Loucy (cell line): ENCODE measurements at regions not wholly inside any gene's neighbourhood (a gene's known extent, or its start where the extent isn't known, plus 50 kb on each side); places are given as distances from the start of the nearest gene placed in this dataset.

ENCODE experiments used
- H2AFZ ChIP-seq: fragments of 200-600 bp; sonication (generic); 2 replicates; pipeline ENCODE4 v1.6.0; 2016; ENCODE audit warnings: antibody characterized with exemption, mild to moderate bottlenecking, low read length, moderate library complexity
- H3F3A ChIP-seq: fragments of 200-600 bp; 2 replicates; pipeline ENCODE4 v1.6.0; 2016; ENCODE audit warnings: antibody characterized with exemption, low read depth, mild to moderate bottlenecking
- H3K27me3 ChIP-seq: fragments of 200-600 bp; sonication (generic); 2 replicates; pipeline ENCODE4 v1.6.1; 2014; ENCODE audit warnings: low read length, mild to moderate bottlenecking; ENCODE audit not compliant: insufficient read depth, poor library complexity, severe bottlenecking
- H3K36me3 ChIP-seq: fragments of 200-600 bp; sonication (generic); 2 replicates; pipeline ENCODE4 v1.6.1; 2016; ENCODE audit warnings: low read length; ENCODE audit not compliant: insufficient read depth
- H3K4me1 ChIP-seq: fragments of 200-600 bp; sonication (generic); 2 replicates; pipeline ENCODE4 v1.5.1; 2014; ENCODE audit warnings: low read length, mild to moderate bottlenecking; ENCODE audit not compliant: insufficient read depth, poor library complexity, severe bottlenecking
- H3K4me2 ChIP-seq: fragments of 200-600 bp; sonication (generic); 2 replicates; pipeline ENCODE4 v1.6.0; 2014; ENCODE audit warnings: antibody characterized with exemption, low read length, low read depth, mild to moderate bottlenecking; ENCODE audit not compliant: poor library complexity, severe bottlenecking
- H3K4me3 ChIP-seq: fragments of 200-600 bp; sonication (generic); 2 replicates; pipeline ENCODE4 v1.5.1; 2014; ENCODE audit warnings: low read length, mild to moderate bottlenecking, mixed read lengths; ENCODE audit not compliant: poor library complexity, severe bottlenecking
- H3K79me2 ChIP-seq: fragments of 200-600 bp; sonication (generic); 2 replicates; pipeline ENCODE4 v1.6.1; 2014; ENCODE audit warnings: low read length; ENCODE audit not compliant: insufficient read depth
- H3K9ac ChIP-seq: fragments of 200-600 bp; sonication (generic); 2 replicates; pipeline ENCODE4 v1.6.0; 2014; ENCODE audit warnings: mild to moderate bottlenecking, low read depth, low read length, moderate library complexity; ENCODE audit not compliant: poor library complexity, severe bottlenecking
- H3K9me2 ChIP-seq: fragments of 200-600 bp; sonication (generic); replicated peaks from 2 replicates; pipeline ENCODE4 v1.6.1; 2016; ENCODE audit warnings: low read depth, low read length, mixed read lengths
- H3K9me3 ChIP-seq: fragments of 200-600 bp; sonication (generic); 2 replicates; pipeline ENCODE4 v1.6.1; 2014; ENCODE audit warnings: mild to moderate bottlenecking, antibody characterized with exemption, low read length, low read depth; ENCODE audit not compliant: insufficient read depth
- H4K20me1 ChIP-seq: fragments of 200-600 bp; sonication (generic); 2 replicates; pipeline ENCODE4 v1.6.0; 2014; ENCODE audit warnings: antibody characterized with exemption, low read length, mild to moderate bottlenecking; ENCODE audit not compliant: insufficient read depth, poor library complexity, severe bottlenecking
- EZH2phosphoT487 ChIP-seq: fragments of 200-600 bp; IDR thresholded peaks from 2 replicates; pipeline ENCODE4 v1.6.1; 2018; ENCODE audit warnings: antibody characterized with exemption, mild to moderate bottlenecking, moderate library complexity, borderline replicate concordance
- TF ChIP-seq, protein P1 (sequence below): fragments of 200-600 bp; sonication (generic); conservative IDR thresholded peaks from 2 replicates; pipeline ENCODE4 v1.5.1; 2014; ENCODE audit warnings: mild to moderate bottlenecking, antibody characterized with exemption, low read length

DNA sequence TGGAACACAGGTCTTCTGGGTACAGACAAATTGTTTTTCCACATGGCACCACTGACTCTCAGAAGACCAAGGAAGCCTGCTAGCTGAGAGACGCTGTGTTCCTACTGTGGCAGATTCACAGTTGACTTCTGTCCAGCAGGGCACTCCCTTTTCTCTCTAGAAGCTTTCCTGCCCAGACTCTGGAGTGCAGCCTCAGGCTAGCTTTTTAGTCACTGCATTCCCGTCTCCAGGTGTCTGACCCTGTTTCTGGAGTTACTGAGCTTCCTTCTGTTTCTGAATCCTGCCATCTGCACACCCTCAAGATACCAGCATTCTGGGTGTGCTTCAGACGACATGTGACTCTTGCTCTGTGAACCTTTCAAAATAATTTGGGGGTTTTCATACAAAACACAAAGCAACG, 125.1 kb downstream of the TMEM200C start:
- Histone ChIP-seq H3F3A (no peaks in the 10 kb centered on the region), H3K9me2 (no peaks in the 10 kb centered on the region), H4K20me1 (no peaks in the 10 kb centered on the region), H3K27me3 (no peaks in the 10 kb centered on the region), H3K4me3 (no peak overlapping the region), H3K9ac (no peak overlapping the region), H3K9me3 (no peaks in the 10 kb centered on the region), H3K4me2 (no peak overlapping the region), H2AFZ (no peak overlapping the region), H3K36me3 (no peaks in the 10 kb centered on the region), H3K4me1 (no peaks in the 10 kb centered on the region), H3K79me2 (no peaks in the 10 kb centered on the region)
- TF ChIP-seq, protein P1, sequence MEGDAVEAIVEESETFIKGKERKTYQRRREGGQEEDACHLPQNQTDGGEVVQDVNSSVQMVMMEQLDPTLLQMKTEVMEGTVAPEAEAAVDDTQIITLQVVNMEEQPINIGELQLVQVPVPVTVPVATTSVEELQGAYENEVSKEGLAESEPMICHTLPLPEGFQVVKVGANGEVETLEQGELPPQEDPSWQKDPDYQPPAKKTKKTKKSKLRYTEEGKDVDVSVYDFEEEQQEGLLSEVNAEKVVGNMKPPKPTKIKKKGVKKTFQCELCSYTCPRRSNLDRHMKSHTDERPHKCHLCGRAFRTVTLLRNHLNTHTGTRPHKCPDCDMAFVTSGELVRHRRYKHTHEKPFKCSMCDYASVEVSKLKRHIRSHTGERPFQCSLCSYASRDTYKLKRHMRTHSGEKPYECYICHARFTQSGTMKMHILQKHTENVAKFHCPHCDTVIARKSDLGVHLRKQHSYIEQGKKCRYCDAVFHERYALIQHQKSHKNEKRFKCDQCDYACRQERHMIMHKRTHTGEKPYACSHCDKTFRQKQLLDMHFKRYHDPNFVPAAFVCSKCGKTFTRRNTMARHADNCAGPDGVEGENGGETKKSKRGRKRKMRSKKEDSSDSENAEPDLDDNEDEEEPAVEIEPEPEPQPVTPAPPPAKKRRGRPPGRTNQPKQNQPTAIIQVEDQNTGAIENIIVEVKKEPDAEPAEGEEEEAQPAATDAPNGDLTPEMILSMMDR: no peak
- TF ChIP-seq EZH2phosphoT487: no peak

DNA sequence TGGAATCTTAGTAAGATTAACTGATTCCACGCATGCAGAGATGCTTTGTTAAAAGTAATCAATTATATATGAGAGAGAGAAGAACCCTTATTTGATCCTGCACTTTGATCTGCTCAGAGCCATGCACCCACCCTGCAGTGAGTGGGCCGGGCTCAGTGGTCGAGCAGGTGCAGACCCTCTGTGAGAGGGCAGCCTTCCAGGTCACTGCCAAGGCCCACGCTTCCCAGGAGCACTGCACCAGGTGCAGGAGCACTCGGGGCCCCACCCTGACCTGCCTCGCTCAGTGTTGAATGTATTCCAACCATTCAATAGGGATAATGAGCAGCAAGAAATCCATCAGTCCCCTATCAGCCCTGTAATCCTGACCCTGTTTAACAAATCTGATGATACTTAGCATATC, 126.9 kb downstream of the TMEM200C start:
- H3K9me3 ChIP-seq: no peaks in the 10 kb centered on the region
- no peak overlapping the region for H3K9ac ChIP-seq
- H3K79me2 ChIP-seq: no peaks in the 10 kb centered on the region
- no peaks in the 10 kb centered on the region for H3K9me2 ChIP-seq
- TF ChIP-seq EZH2phosphoT487: no peak
- TF ChIP-seq, protein P1: no peak
- no peak overlapping the region for H2AFZ ChIP-seq
- H3K27me3 ChIP-seq: no peaks in the 10 kb centered on the region
- no peaks in the 10 kb centered on the region for H3K4me1 ChIP-seq
- no peaks in the 10 kb centered on the region for H3K36me3 ChIP-seq
- H4K20me1 ChIP-seq: no peaks in the 10 kb centered on the region
- H3K4me3 ChIP-seq: no peak overlapping the region
- H3K4me2 ChIP-seq: no peak overlapping the region
- H3F3A ChIP-seq: no peaks in the 10 kb centered on the region

DNA sequence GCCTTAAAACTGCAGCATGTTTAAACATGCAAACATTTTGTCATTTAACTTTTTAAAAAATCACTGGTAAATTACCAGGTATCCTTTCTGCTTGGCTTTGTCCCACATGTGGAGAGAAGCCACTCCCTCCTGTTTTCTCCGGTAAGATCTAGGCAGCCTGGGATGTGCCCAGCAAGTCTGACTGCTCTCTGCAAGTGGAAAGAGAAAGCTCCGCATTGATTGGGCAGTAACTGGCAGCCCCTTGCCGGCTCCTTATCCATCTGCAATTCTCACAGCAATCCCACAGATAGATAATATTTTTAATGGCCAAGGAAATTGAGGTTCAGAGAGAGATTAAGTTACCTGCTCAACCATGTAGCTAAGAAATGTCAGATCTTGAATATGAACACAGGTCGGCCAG, 136.1 kb downstream of the TMEM200C start:
- no peaks in the 10 kb centered on the region for H3K4me1 ChIP-seq
- no peak overlapping the region for H3K9ac ChIP-seq
- no peak for TF ChIP-seq EZH2phosphoT487
- TF ChIP-seq, protein P1: no peak
- H3K9me3 ChIP-seq: peaks cover 3% of the 10 kb centered on the region; the same call in 1 of the 2 replicates
- H3K27me3 ChIP-seq: no peaks in the 10 kb centered on the region
- H3K4me3 ChIP-seq: no peak overlapping the region
- no peak overlapping the region for H2AFZ ChIP-seq
- H3F3A ChIP-seq: no peaks in the 10 kb centered on the region
- no peaks in the 10 kb centered on the region for H3K9me2 ChIP-seq
- no peaks in the 10 kb centered on the region for H3K79me2 ChIP-seq
- no peaks in the 10 kb centered on the region for H3K36me3 ChIP-seq
- no peaks in the 10 kb centered on the region for H4K20me1 ChIP-seq
- H3K4me2 ChIP-seq: no peak overlapping the region
